ENCODE measurements at regions not wholly inside any gene's neighbourhood (a gene's known extent, or its start where the extent isn't known, plus 50 kb on each side); places are given as distances from the start of the nearest gene placed in this dataset.
A peak's percentile ranks its signal among the peaks of the same experiment; 100 is the strongest.

- DNase-seq, result no peak
Measured at GRCh38 chr2:5379811-5380210, 312.4 kb upstream of the SOX11 start.

- no peak for DNase-seq
Measured at GRCh38 chr2:5385596-5385995, 306.6 kb upstream of the SOX11 start.

- DNase-seq, result no peak
Measured at GRCh38 chr2:5387406-5387805, 304.8 kb upstream of the SOX11 start.

GRCh38 chr2:5389740-5390139, 302.4 kb upstream of the SOX11 start:
- no peak for DNase-seq

- no peak for DNase-seq
Measured at GRCh38 chr2:5391362-5391761, 300.8 kb upstream of the SOX11 start.

GRCh38 chr2:5392658-5393057, 299.5 kb upstream of the SOX11 start:
- DNase-seq, result no peak

- DNase-seq, result no peak
Measured at GRCh38 chr2:5393474-5393873, 298.7 kb upstream of the SOX11 start.

GRCh38 chr2:5394223-5394622, 298.0 kb upstream of the SOX11 start:
- no peak for DNase-seq

GRCh38 chr2:5401115-5401657, 291.0 kb upstream of the SOX11 start:
- no peak for DNase-seq

GRCh38 chr2:5403392-5403791, 288.8 kb upstream of the SOX11 start:
- no peak for DNase-seq

- DNase-seq, result peak in 1 of 51 donors; percentile 51
Measured at GRCh38 chr2:5409898-5410381, 282.2 kb upstream of the SOX11 start.

GRCh38 chr2:5410991-5411700, 281.0 kb upstream of the SOX11 start:
- no peak for DNase-seq

- DNase-seq, result no peak
Measured at GRCh38 chr2:5412001-5412400, 280.2 kb upstream of the SOX11 start.

- no peak for DNase-seq
Measured at GRCh38 chr2:5433855-5434254, 258.3 kb upstream of the SOX11 start.

- DNase-seq, result no peak
Measured at GRCh38 chr2:5437375-5437774, 254.8 kb upstream of the SOX11 start.

GRCh38 chr2:5440174-5440573, 252.0 kb upstream of the SOX11 start:
- no peak for DNase-seq

- no peak for DNase-seq
Measured at GRCh38 chr2:5442736-5443135, 249.4 kb upstream of the SOX11 start.

- no peak for DNase-seq
Measured at GRCh38 chr2:5444168-5444567, 248.0 kb upstream of the SOX11 start.

- no peak for DNase-seq
Measured at GRCh38 chr2:5444854-5445253, 247.3 kb upstream of the SOX11 start.

- DNase-seq, result no peak
Measured at GRCh38 chr2:5449867-5450266, 242.3 kb upstream of the SOX11 start.

GRCh38 chr2:5453220-5454050, 238.7 kb upstream of the SOX11 start:
- DNase-seq, result no peak

GRCh38 chr2:5454051-5454390, 238.2 kb upstream of the SOX11 start:
- DNase-seq, result no peak

- DNase-seq, result no peak
Measured at GRCh38 chr2:5459041-5459440, 233.1 kb upstream of the SOX11 start.

All from hypothalamus (tissue), 51 donors.